ACC112 (cell line): ENCODE measurements at regions not wholly inside any gene's neighbourhood (a gene's known extent, or its start where the extent isn't known, plus 50 kb on each side); places are given as distances from the start of the nearest gene placed in this dataset.

Experiments used
- H2AFZ ChIP-seq: fragments of 200-600 bp; sonication (generic); one replicate; pipeline ENCODE4 v1.6.0; 2017; ENCODE audit warnings: antibody characterized with exemption, low read length; ENCODE audit not compliant: unreplicated experiment
- H3K27ac ChIP-seq: fragments of 200-600 bp; sonication (generic); 2 replicates; pipeline ENCODE4 v1.5.1; 2014; ENCODE audit warnings: low read depth, mild to moderate bottlenecking, antibody characterized with exemption, low read length, moderate library complexity
- H3K27me3 ChIP-seq: fragments of 200-600 bp; sonication (generic); 2 replicates; pipeline ENCODE4 v1.6.1; 2014; ENCODE audit warnings: mild to moderate bottlenecking, antibody characterized with exemption, low read length, moderate library complexity, mixed read lengths; ENCODE audit not compliant: insufficient read depth
- H3K36me3 ChIP-seq: fragments of 200-600 bp; sonication (generic); 2 replicates; pipeline ENCODE4 v1.6.1; 2016; ENCODE audit warnings: mild to moderate bottlenecking, antibody characterized with exemption, low read length, moderate library complexity, mixed read lengths; ENCODE audit not compliant: insufficient read depth
- H3K4me1 ChIP-seq: fragments of 200-600 bp; sonication (generic); one replicate; pipeline ENCODE4 v1.6.1; 2016; ENCODE audit warnings: low read length, mixed read lengths; ENCODE audit not compliant: insufficient read depth, unreplicated experiment, control insufficient read depth
- H3K4me3 ChIP-seq: fragments of 200-600 bp; sonication (generic); 2 replicates; pipeline ENCODE4 v1.5.1; 2014; ENCODE audit warnings: mild to moderate bottlenecking, low read depth, low read length
- H3K79me2 ChIP-seq: fragments of 200-600 bp; sonication (generic); one replicate; pipeline ENCODE4 v1.6.0; 2016; ENCODE audit warnings: low read length; ENCODE audit not compliant: control insufficient read depth, unreplicated experiment, insufficient read depth

GRCh38 chr6:95325916-95326315, 251.4 kb upstream of the MANEA start:
- no peaks in the 10 kb centered on the region for H3K36me3 ChIP-seq
- H3K4me1 ChIP-seq = no peaks in the 10 kb centered on the region
- no peaks in the 10 kb centered on the region for H3K27me3 ChIP-seq
- H2AFZ ChIP-seq = no peak overlapping the region
- H3K4me3 ChIP-seq = no peak overlapping the region
- no peak overlapping the region for H3K27ac ChIP-seq
- no peaks in the 10 kb centered on the region for H3K79me2 ChIP-seq

DNA sequence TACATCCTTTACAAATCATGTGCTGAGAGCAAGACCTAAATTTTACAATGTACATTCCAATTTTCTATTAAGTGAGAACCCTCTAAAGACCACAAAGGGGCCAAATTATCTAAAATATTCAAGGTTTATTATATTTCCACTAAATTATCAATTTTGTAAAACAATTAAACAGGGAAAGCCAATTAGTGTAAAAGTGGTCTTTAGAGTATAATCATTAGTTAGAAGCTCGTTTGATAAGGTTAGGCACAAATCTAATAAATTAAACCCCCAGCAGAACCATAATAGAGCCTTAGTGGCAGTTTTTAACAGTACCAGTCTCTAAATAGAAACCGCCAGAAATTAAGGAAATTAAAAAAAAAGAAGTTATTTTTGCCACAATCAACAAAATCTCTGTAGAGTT, 249.1 kb upstream of the MANEA start:
- Histone ChIP-seq H3K27me3 (no peaks in the 10 kb centered on the region), H3K27ac (no peak overlapping the region), H3K79me2 (no peaks in the 10 kb centered on the region), H3K36me3 (no peaks in the 10 kb centered on the region), H3K4me1 (no peaks in the 10 kb centered on the region), H3K4me3 (no peak overlapping the region), H2AFZ (no peak overlapping the region)

GRCh38 chr6:95352064-95352795, 225.1 kb upstream of the MANEA start:
- Histone ChIP-seq H3K36me3 (no peaks in the 10 kb centered on the region), H2AFZ (no peak overlapping the region), H3K27me3 (peaks cover 12% of the 10 kb centered on the region), H3K27ac (no peak overlapping the region), H3K79me2 (no peaks in the 10 kb centered on the region), H3K4me1 (no peaks in the 10 kb centered on the region), H3K4me3 (no peak overlapping the region)

DNA sequence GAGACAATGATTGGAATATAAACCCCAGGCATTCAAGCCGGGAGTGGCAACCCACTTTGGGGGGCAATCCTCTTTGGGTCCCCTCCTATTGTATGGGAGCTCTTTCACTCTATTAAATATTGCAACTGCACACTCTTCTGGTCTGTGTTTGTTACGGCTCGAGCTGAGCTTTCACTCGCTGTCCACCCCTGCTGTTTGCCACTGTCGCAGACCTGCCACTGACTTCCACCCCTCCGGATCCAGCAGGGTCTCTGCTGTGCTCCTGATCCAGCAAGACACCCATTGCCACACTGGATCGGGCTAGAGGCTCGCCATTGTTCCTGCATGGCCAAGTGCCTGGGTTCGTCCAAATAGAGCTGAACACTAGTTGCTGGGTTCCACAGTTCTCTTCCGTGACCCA, 222.8 kb upstream of the MANEA start:
- no peaks in the 10 kb centered on the region for H3K79me2 ChIP-seq
- no peak overlapping the region for H2AFZ ChIP-seq
- H3K4me1 ChIP-seq = no peaks in the 10 kb centered on the region
- H3K27ac ChIP-seq = no peak overlapping the region
- no peak overlapping the region for H3K4me3 ChIP-seq
- H3K27me3 ChIP-seq = peaks cover 29% of the 10 kb centered on the region
- no peaks in the 10 kb centered on the region for H3K36me3 ChIP-seq

- no peaks in the 10 kb centered on the region for H3K79me2 ChIP-seq
- H3K27me3 ChIP-seq = peaks cover 41% of the 10 kb centered on the region
- H3K27ac ChIP-seq = no peak overlapping the region
- H2AFZ ChIP-seq = no peak overlapping the region
- no peak overlapping the region for H3K4me3 ChIP-seq
- no peaks in the 10 kb centered on the region for H3K4me1 ChIP-seq
- no peaks in the 10 kb centered on the region for H3K36me3 ChIP-seq
These were observed 219.8 kb upstream of the MANEA start for GRCh38 chr6:95357380-95358020.

- Histone ChIP-seq H3K27me3 (peaks cover 26% of the 10 kb centered on the region), H2AFZ (no peak overlapping the region), H3K4me1 (no peaks in the 10 kb centered on the region), H3K36me3 (no peaks in the 10 kb centered on the region), H3K4me3 (no peak overlapping the region), H3K79me2 (no peaks in the 10 kb centered on the region), H3K27ac (no peak overlapping the region)
These were observed 213.2 kb upstream of the MANEA start for GRCh38 chr6:95364016-95364604.

- no peak overlapping the region for H3K27ac ChIP-seq
These were observed 211.9 kb upstream of the MANEA start for GRCh38 chr6:95365454-95365853.

GRCh38 chr6:95366414-95366813, 210.9 kb upstream of the MANEA start:
- H3K27ac ChIP-seq = no peak overlapping the region
- no peak overlapping the region for H2AFZ ChIP-seq
- H3K4me1 ChIP-seq = no peaks in the 10 kb centered on the region
- H3K79me2 ChIP-seq = no peaks in the 10 kb centered on the region
- peaks cover 16% of the 10 kb centered on the region for H3K27me3 ChIP-seq
- no peak overlapping the region for H3K4me3 ChIP-seq
- no peaks in the 10 kb centered on the region for H3K36me3 ChIP-seq

More at GRCh38 chr6:95365454-95365853, 211.9 kb upstream of the MANEA start:
- Histone ChIP-seq H2AFZ (no peak overlapping the region), H3K79me2 (no peaks in the 10 kb centered on the region), H3K4me1 (no peaks in the 10 kb centered on the region), H3K36me3 (no peaks in the 10 kb centered on the region), H3K27me3 (peaks cover 17% of the 10 kb centered on the region), H3K4me3 (no peak overlapping the region)

DNA sequence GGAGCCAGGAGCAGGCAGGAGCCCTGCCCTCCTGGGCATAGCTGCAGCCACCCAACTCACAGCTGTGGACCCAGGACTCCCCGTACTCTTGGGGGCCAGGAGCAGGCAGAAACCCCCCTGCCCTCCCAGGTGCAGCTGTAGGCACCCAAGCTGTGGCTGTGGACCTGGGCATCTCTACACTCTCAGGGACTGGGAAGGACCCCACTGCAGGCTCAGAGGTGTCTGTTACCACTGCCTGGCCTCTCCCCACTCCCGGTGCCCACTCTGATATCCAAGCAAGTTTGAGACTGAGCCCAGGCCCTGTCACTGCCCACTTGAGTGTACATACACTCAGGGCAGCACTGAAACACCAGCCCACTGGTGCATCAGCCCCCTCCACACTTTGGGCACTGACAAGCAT, 193.5 kb upstream of the MANEA start:
- Histone ChIP-seq H3K36me3 (no peaks in the 10 kb centered on the region), H3K27ac (no peak overlapping the region), H2AFZ (no peak overlapping the region), H3K79me2 (no peaks in the 10 kb centered on the region), H3K27me3 (no peaks in the 10 kb centered on the region), H3K4me1 (no peaks in the 10 kb centered on the region), H3K4me3 (no peak overlapping the region)

GRCh38 chr6:95384988-95385387, 192.3 kb upstream of the MANEA start:
- no peak overlapping the region for H2AFZ ChIP-seq
- no peak overlapping the region for H3K4me3 ChIP-seq
- no peak overlapping the region for H3K27ac ChIP-seq
- H3K36me3 ChIP-seq = no peaks in the 10 kb centered on the region
- no peaks in the 10 kb centered on the region for H3K4me1 ChIP-seq
- no peaks in the 10 kb centered on the region for H3K27me3 ChIP-seq
- no peaks in the 10 kb centered on the region for H3K79me2 ChIP-seq

GRCh38 chr6:95387845-95388244, 189.5 kb upstream of the MANEA start:
- Histone ChIP-seq H2AFZ (no peak overlapping the region), H3K4me3 (no peak overlapping the region)

More at GRCh38 chr6:95387845-95388244, 189.5 kb upstream of the MANEA start:
- no peaks in the 10 kb centered on the region for H3K27me3 ChIP-seq
- H3K27ac ChIP-seq = no peak overlapping the region
- no peaks in the 10 kb centered on the region for H3K4me1 ChIP-seq
- no peaks in the 10 kb centered on the region for H3K36me3 ChIP-seq
- H3K79me2 ChIP-seq = no peaks in the 10 kb centered on the region
